Spleen (tissue), 11 donors: ENCODE measurements at regions not wholly inside any gene's neighbourhood (a gene's known extent, or its start where the extent isn't known, plus 50 kb on each side); places are given as distances from the start of the nearest gene placed in this dataset.

Experiments
- DNase-seq: peaks from one replicate; pipeline ENCODE4 v3.0.0-alpha.2; 2020
- H3K27ac ChIP-seq, 8 donors: fragments of 200-600 bp; sonication (generic) in 7 of 8; 1 replicate in 4 of 8; 2 replicates in 4 of 8; pipeline versions ENCODE4 v1.5.0 to v1.8.0; 2016 to 2021; ENCODE audit warnings: inconsistent platforms in 4 of 8, mild to moderate bottlenecking in 4 of 8, moderate library complexity in 1 of 8
- H3K27me3 ChIP-seq, 7 donors: fragments of 200-600 bp; sonication (generic) in 6 of 7; replicated peaks in 1 of 7; 1 replicate in 4 of 7; 2 replicates in 3 of 7; pipeline versions ENCODE4 v1.5.0 to v1.8.0; 2016 to 2021; ENCODE audit warnings: inconsistent platforms in 3 of 7, mild to moderate bottlenecking in 1 of 7
- H3K36me3 ChIP-seq, 6 donors: fragments of 200-600 bp; sonication (generic) in 5 of 6; 1 replicate in 4 of 6; 2 replicates in 2 of 6; pipeline versions ENCODE4 v1.5.0 to v1.8.0; 2016 to 2021; ENCODE audit warnings: inconsistent platforms in 2 of 6
- H3K4me1 ChIP-seq, 6 donors: fragments of 200-600 bp; sonication (generic) in 5 of 6; 1 replicate in 3 of 6; 2 replicates in 3 of 6; pipeline versions ENCODE4 v1.5.0 to v1.8.0; 2016 to 2021; ENCODE audit warnings: inconsistent platforms in 3 of 6
- H3K4me3 ChIP-seq, 8 donors: fragments of 200-600 bp; sonication (generic) in 7 of 8; 1 replicate in 4 of 8; 2 replicates in 4 of 8; pipeline versions ENCODE4 v1.5.0 to v1.8.0; 2016 to 2021; ENCODE audit warnings: inconsistent platforms in 4 of 8, mild to moderate bottlenecking in 4 of 8, moderate library complexity in 2 of 8
- H3K9me3 ChIP-seq, 8 donors: fragments of 200-600 bp; sonication (generic) in 7 of 8; 1 replicate in 4 of 8; 2 replicates in 4 of 8; pipeline versions ENCODE4 v1.5.0 to v1.8.0; 2016 to 2021; ENCODE audit warnings: inconsistent platforms in 4 of 8
- CTCF ChIP-seq, 11 experiments: fragments of 200-600 bp in 7 of 11; fragments of 450-650 bp in 4 of 11; sonication (generic) in 4 of 11; IDR thresholded peaks in 8 of 11; conservative IDR thresholded peaks in 3 of 11; 1 replicate in 7 of 11; 2 replicates in 4 of 11; pipeline versions ENCODE4 v1.4.0 to v1.8.0; 2016 to 2021; ENCODE audit warnings: antibody characterized with exemption in 11 of 11, inconsistent platforms in 4 of 11, mild to moderate bottlenecking in 1 of 11
- POLR2A ChIP-seq, 3 donors: fragments of 450-650 bp; IDR thresholded peaks; one replicate each; pipeline ENCODE4 v1.5.1; 2017; ENCODE audit warnings: antibody characterized with exemption in 3 of 3, mild to moderate bottlenecking in 1 of 3
- POLR2AphosphoS5 ChIP-seq, 3 donors: sonication (generic); formaldehyde crosslinking; IDR thresholded peaks; one replicate each; pipeline ENCODE4 v1.5.1; 2017; ENCODE audit warnings: antibody characterized with exemption in 3 of 3
- WGBS, 5 donors: extraction: QIAGEN DNeasy Blood & Tissue Kit in 3 of 5; methylation state at CpG; one replicate each; pipeline versions ENCODE4 v1.1.5 to v1.1.7; 2013 to 2018; 5-methylcytosine and 5-hydroxymethylcytosine counted together
- intact Hi-C: fragments of 100-400 bp; cut with DNase I; formaldehyde crosslinking; loops from one replicate; pipeline ENCODE4 v1.15.0; 2023; ENCODE audit warnings: low total_unique reads
- donor health status: healthy with polysubstance abuse.
- donor health status: DM: no; HTN: no; CAD: no; lungs with moderate emphysema.
- donor health status: DM: no; HTN: no; CAD: no.
- donor health status: Bipolar disorder and iron deficiency.
- donor health status: healthy.
- donor health status: DM: no; HTN: no; CAD: no.
- donor health status: DM: yes; HTN: yes; CAD: no.

- no peak overlapping the region for H3K4me3 ChIP-seq
- no peaks in the 10 kb centered on the region for H3K36me3 ChIP-seq
- no peak for DNase-seq
- TF ChIP-seq POLR2A (IDR thresholded peaks at IDR 0.05): no peak
- no peak overlapping the region for H3K27ac ChIP-seq
- H3K9me3 ChIP-seq: no peaks in the 10 kb centered on the region
- H3K4me1 ChIP-seq: no peaks in the 10 kb centered on the region
- intact Hi-C loops: no loop called here
- H3K27me3 ChIP-seq: no peaks in the 10 kb centered on the region
- WGBS, 5 donors: 69 to 85% (median 81%) methylated on average over 4 of the region's 4 CpGs
These were observed 729.0 kb upstream of the USP15 start for GRCh38 chr12:61531195-61531594.

GRCh38 chr12:61536117-61536516, 724.1 kb upstream of the USP15 start:
- TF ChIP-seq POLR2AphosphoS5 (IDR thresholded peaks at IDR 0.05): no peak
- no peak for TF ChIP-seq CTCF (IDR thresholded peaks at IDR 0.05 in 8 of 11, conservative IDR thresholded peaks at IDR 0.05 in 3 of 11)
- TF ChIP-seq POLR2A (IDR thresholded peaks at IDR 0.05): no peak
- no peak for DNase-seq
- Histone ChIP-seq H3K9me3 (no peaks in the 10 kb centered on the region), H3K27ac (no peak overlapping the region), H3K27me3 (no peaks in the 10 kb centered on the region), H3K4me3 (no peak overlapping the region), H3K36me3 (no peaks in the 10 kb centered on the region), H3K4me1 (no peaks in the 10 kb centered on the region)
- WGBS, 5 donors: 82 to 93% (median 85%) methylated on average over 3 of the region's 3 CpGs
- intact Hi-C loops: no loop called here

GRCh38 chr12:61536525-61536924, 723.7 kb upstream of the USP15 start:
- Histone ChIP-seq H3K4me1 (no peaks in the 10 kb centered on the region), H3K27ac (no peak overlapping the region)

GRCh38 chr12:61538951-61539350, 721.3 kb upstream of the USP15 start:
- intact Hi-C loops: no loop called here
- Histone ChIP-seq H3K9me3 (no peaks in the 10 kb centered on the region), H3K4me1 (no peaks in the 10 kb centered on the region), H3K27me3 (no peaks in the 10 kb centered on the region), H3K4me3 (no peak overlapping the region), H3K36me3 (no peaks in the 10 kb centered on the region), H3K27ac (no peak overlapping the region)
- no peak for DNase-seq
- WGBS, 5 donors: 87 to 94% (median 91%) methylated on average over 2 of the region's 2 CpGs
- TF ChIP-seq CTCF (IDR thresholded peaks at IDR 0.05 in 8 of 11, conservative IDR thresholded peaks at IDR 0.05 in 3 of 11): no peak
- TF ChIP-seq POLR2A (IDR thresholded peaks at IDR 0.05): no peak
- TF ChIP-seq POLR2AphosphoS5 (IDR thresholded peaks at IDR 0.05): no peak

More at GRCh38 chr12:61536525-61536924, 723.7 kb upstream of the USP15 start:
- no peaks in the 10 kb centered on the region for H3K9me3 ChIP-seq
- H3K27me3 ChIP-seq: no peaks in the 10 kb centered on the region
- no peak for TF ChIP-seq POLR2A (IDR thresholded peaks at IDR 0.05)
- no peak for TF ChIP-seq POLR2AphosphoS5 (IDR thresholded peaks at IDR 0.05)
- TF ChIP-seq CTCF (IDR thresholded peaks at IDR 0.05 in 8 of 11, conservative IDR thresholded peaks at IDR 0.05 in 3 of 11): no peak
- no peak overlapping the region for H3K4me3 ChIP-seq
- intact Hi-C loops: no loop called here
- DNase-seq: no peak
- no peaks in the 10 kb centered on the region for H3K36me3 ChIP-seq
- WGBS, 5 donors: 87 to 92% (median 90%) methylated on average over 3 of the region's 3 CpGs

GRCh38 chr12:61542551-61542950, 717.7 kb upstream of the USP15 start:
- no peak for TF ChIP-seq POLR2A (IDR thresholded peaks at IDR 0.05)
- TF ChIP-seq CTCF (IDR thresholded peaks at IDR 0.05 in 8 of 11, conservative IDR thresholded peaks at IDR 0.05 in 3 of 11): no peak
- no peak for TF ChIP-seq POLR2AphosphoS5 (IDR thresholded peaks at IDR 0.05)
- no peak overlapping the region for H3K27ac ChIP-seq
- DNase-seq: no peak
- no peaks in the 10 kb centered on the region for H3K36me3 ChIP-seq
- H3K9me3 ChIP-seq: no peaks in the 10 kb centered on the region
- intact Hi-C loops: no loop called here
- H3K4me1 ChIP-seq: no peaks in the 10 kb centered on the region
- WGBS, 5 donors: 61 to 74% (median 71%) methylated on average over 3 of the region's 3 CpGs
- no peaks in the 10 kb centered on the region for H3K27me3 ChIP-seq
- H3K4me3 ChIP-seq: no peak overlapping the region
